ENCODE measurements at regions not wholly inside any gene's neighbourhood (a gene's known extent, or its start where the extent isn't known, plus 50 kb on each side); places are given as distances from the start of the nearest gene placed in this dataset.
"Not testable (repeated sequence)": the region's sequence is repeated elsewhere in the genome, so short reads cannot be mapped to it uniquely, and the experiment has no call there.

DNA sequence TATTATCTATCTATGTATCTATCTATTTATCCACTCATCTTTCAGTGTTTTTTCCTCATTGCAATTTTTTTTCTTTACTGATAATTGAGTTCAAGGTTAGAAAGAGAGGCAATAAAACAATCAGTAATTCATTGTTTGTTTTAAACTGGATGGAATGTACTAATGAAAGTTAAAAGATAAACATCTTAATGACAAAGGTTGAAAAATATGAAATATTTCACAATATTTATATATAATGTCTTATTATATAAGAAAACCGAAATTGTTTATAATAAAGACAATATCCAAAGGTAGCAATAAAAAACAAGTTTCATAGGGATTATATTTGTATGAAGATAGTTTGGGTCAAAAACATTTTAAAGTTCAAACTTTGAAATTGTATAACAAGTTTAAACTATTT, 1015.5 kb upstream of the MIR17HG start:
- ATAC-seq = no peak
- intact Hi-C loops (cut with DNase I) = no loop called here
- DNase-seq (ENCODE audit: low spot score) = no peak

DNA sequence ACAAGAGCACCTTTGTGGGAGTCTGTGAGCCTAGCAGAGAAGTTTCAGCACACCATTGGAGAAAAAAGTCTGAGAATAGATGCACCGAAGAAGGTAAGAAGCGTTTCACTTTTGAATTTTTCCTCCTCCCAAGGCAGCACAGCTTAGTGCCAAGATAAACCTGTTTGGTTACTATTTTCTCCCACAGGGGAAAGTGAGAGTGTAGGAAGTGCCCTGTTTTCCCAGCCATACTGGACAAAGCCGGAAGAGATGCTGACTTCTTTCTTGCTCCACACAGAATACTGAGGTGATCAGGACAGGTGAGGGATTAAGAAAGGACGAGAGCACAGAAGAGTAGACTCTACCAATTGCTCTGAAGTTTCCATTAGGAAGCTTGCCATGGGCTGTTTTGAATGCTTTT, 1011.0 kb upstream of the MIR17HG start:
- DNase-seq (ENCODE audit: low spot score) (no peak), ATAC-seq (no peak)
- intact Hi-C loops (cut with DNase I) = no loop called here

DNA sequence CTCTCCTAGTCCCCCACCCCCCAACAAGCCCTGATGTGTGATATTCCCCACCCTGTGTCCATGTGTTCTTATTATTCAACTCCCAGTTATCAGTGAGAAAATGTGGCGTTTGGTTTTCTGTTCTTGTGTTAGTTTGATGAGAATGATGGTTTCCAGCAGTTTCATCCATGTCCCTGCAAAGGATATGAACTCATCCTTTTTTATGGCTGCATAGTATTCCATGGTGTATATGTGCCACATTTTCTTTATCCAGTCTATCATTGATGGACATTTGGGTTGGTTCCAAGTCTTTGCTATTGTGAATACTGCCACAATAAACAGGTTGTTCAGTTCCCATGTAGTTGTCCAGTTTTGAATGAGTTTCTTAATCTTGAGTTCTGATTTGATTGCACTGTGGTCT, 1006.1 kb upstream of the MIR17HG start:
- ATAC-seq; intact Hi-C loops (cut with DNase I); DNase-seq (ENCODE audit: low spot score): not testable (repeated sequence)

DNA sequence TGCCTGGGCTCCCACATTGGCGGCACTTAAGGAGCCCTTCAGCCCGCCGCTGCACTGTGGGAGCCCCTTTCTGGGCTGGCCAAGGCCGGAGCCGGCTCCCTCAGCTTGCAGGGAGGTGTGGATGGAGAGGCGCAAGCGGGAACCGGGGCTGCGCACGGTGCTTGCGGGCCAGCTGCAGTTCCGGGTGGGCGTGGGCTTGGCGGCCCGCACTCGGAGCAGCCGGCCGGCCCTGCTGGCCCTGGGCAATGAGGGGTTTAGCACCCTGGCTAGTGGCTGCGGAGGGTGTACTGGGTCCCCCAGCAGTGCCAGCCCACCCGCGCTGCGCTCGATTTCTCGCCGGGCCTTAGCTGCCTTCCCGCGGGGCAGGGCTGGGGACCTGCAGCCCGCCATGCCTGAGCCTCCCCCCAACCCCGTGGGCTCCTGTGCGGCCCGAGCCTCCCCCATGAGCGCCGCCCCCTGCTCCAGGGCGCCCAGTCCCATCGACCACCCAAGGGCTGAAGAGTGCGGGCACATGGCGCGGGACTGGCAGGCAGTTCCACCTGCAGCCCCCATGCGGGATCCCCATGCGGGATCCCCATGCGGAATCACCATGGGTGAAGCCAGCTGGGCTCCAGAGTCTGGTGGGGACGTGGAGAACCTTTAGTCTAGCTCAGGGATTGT, 998.9 kb upstream of the MIR17HG start:
- not testable (repeated sequence) for ATAC-seq; DNase-seq (ENCODE audit: low spot score)
- intact Hi-C loops (cut with DNase I) = loop anchor here (5.0 kb wide), 1 partner anchor 1261 kb away; no protein-coding TSS in a partner anchor

GRCh38 chr13:90352763-90353162, 994.7 kb upstream of the MIR17HG start:
- intact Hi-C loops (cut with DNase I) = no loop called here
- DNase-seq (ENCODE audit: low spot score) (no peak), ATAC-seq (no peak)

DNA sequence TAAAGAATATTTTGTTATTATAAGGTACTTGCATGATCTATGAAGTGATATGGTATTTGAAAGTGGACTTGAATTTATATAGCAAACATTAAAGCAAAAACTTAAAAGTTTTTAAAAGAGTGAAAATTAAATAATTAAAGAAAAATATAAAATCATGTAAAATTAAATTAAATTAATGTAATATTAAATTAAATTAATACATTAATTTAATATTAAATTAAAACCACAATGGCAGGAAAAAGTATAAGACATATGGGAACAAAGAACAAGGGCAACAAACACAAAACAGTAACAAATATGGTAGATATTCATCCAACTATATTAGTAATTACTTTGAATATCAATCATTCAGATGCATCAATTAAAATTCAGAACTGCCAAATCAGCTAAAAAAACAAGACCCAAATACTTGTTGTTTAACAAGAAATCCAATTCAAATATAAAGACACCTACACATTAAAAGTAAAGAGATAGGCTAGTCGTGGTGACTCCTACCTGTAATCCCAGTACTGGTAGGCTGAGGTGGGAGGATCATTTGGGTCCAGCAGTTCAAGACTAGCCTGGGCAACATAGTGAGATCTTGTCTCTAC, 992.2 kb upstream of the MIR17HG start:
- DNase-seq (ENCODE audit: low spot score) (no peak), ATAC-seq (no peak)
- intact Hi-C loops (cut with DNase I) = no loop called here

DNA sequence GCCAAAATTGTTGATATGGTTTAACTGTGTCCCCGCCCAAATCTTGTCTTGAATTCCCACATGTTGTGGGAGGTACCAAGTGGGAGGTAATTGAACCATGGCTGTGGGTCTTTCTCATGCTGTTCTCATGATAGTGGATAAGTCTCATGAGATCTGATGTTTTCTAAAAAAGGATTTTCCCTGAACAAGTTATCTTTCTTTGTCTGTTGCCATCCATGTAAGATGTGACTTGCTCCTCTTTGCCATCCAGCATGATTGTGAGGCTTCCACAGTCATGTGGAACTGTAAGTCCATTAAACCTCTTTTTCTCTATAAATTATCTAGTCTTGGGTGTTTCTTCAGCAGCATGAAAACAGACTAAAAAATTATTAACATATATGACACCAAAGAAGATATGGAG, 986.7 kb upstream of the MIR17HG start:
- DNase-seq (ENCODE audit: low spot score) = no peak
- intact Hi-C loops (cut with DNase I) = loop anchor here (5.0 kb wide), 1 partner anchor 1873 kb away; no protein-coding TSS in a partner anchor

GRCh38 chr13:90362707-90363106, 984.8 kb upstream of the MIR17HG start:
- intact Hi-C loops (cut with DNase I) = loop anchor here (5.0 kb wide), 1 partner anchor 1875 kb away; no protein-coding TSS in a partner anchor
- DNase-seq (ENCODE audit: low spot score) (no peak), ATAC-seq (no peak)

More for the DNA sequence above, 986.7 kb upstream of the MIR17HG start:
- no peak for ATAC-seq

DNA sequence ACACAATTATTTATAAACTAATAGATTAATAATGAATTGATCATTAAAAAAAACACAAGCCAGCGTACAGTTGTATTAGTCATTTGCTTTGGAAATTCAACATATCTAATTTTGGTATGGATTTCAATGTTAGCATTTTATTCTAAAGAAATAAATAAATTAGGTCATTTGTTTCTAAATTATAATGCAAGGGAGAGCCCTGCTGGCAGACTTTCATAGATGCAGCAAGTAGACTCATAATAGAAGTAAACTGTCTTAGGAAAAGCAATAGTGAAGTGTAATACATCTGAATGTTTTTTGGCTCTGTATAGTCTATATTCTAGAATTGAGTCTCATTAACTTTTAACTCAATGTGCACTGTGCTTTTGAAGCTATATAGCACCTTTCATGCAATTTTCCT, 982.4 kb upstream of the MIR17HG start:
- intact Hi-C loops (cut with DNase I) = no loop called here
- DNase-seq (ENCODE audit: low spot score) = no peak
- no peak for ATAC-seq

- intact Hi-C loops (cut with DNase I) = no loop called here
- no peak for ATAC-seq
- no peak for DNase-seq (ENCODE audit: low spot score)
These were observed 973.3 kb upstream of the MIR17HG start for GRCh38 chr13:90374168-90374567.

DNA sequence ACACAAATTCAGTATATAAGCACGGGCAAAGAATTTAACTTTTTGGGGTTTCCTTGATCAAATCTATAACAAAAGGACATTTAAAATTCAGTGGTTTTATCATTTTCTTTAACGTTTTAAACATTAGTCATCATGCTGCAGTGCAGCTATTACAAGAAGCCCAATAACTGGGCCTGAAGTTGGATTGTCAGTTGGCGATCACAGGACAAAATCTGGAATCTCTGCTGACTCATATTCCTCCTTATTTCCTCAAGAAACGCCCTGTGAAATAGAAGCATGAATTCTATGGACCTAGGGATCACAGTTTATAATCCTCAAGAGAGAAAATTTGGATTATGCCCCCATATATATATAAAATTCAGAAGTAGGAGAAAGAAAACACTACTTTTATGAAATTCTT, 971.6 kb upstream of the MIR17HG start:
- DNase-seq (ENCODE audit: low spot score) (no peak), ATAC-seq (no peak)
- intact Hi-C loops (cut with DNase I) = no loop called here

GRCh38 chr13:90382425-90382824, 965.1 kb upstream of the MIR17HG start:
- ATAC-seq (no peak), DNase-seq (ENCODE audit: low spot score) (no peak)
- intact Hi-C loops (cut with DNase I) = no loop called here

DNA sequence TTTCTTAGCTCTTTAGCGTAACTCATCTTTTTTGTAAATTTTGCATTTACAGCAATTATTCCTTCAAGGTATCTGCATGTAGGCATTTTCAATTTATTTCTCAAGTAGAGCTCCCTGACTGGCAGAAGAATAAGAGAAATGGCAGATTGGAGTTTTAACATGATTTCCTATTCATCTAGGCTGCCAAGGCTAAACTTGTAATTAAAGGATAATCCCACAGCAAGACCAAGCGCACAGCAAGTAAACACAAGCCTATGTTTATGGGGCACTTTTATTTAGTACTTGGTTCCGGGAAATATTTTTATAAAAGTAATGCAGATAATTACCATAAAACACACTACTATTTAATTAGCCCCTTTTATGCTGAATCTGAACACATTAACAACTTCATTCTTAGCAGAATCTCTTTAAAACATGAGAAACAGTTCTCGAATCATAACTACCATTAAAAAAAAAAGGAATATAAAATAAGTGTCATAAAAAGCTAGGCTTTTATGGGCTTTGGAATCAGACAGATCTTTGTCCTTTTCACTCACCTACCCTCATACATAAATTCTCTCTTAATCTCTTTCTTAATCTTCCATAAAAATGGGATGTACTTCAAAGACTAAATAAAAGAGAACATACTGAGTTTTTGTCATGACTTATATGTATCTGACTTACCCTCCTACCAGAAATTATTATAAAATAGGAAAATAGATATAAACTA, 961.6 kb upstream of the MIR17HG start:
- intact Hi-C loops (cut with DNase I) = no loop called here
- ATAC-seq (no peak), DNase-seq (ENCODE audit: low spot score) (no peak)

GRCh38 chr13:90388887-90389452, 958.5 kb upstream of the MIR17HG start:
- no peak for ATAC-seq
- intact Hi-C loops (cut with DNase I) = no loop called here

DNA sequence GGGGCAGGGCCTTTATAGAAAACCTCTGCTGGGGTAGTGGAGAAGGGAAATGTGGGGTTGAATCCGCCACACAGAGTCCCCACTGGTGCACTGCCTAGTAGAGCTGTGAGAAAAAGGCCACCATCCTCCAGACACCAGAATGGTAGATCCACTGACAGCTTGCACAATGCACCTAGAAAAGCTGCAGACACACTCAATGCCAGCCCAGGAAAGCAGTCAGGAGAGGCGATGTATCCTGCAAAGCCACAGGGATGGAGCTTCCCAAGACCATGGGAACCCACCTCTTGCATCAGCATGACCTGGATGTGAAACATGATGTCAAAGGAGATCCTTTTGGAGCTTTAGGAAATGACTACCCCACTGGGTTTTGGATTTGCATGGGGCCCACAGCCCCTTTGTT, 958.0 kb upstream of the MIR17HG start:
- intact Hi-C loops (cut with DNase I) = no loop called here
- DNase-seq (ENCODE audit: low spot score) = no peak
- ATAC-seq = no peak

More at GRCh38 chr13:90388887-90389452, 958.5 kb upstream of the MIR17HG start:
- no peak for DNase-seq (ENCODE audit: low spot score)

DNA sequence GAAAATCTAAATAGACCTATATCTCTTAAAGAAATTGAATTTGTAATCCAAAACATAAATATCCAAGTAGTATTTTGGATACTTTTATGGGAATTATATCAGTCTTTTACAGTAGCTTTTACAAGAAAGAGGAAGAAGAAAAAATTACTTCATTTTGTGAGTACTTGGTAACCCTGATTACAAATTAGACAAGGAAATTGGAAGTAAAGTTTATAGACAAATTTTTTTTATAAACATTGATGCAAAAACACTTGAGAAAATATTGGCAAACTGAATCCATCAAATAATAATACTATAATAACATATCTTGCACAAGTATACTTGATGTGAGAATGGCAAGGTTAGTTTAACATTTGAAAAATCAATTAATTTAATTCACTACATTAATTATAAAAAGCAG, 954.1 kb upstream of the MIR17HG start:
- DNase-seq (ENCODE audit: low spot score) = no peak
- intact Hi-C loops (cut with DNase I) = no loop called here
- ATAC-seq = no peak

DNA sequence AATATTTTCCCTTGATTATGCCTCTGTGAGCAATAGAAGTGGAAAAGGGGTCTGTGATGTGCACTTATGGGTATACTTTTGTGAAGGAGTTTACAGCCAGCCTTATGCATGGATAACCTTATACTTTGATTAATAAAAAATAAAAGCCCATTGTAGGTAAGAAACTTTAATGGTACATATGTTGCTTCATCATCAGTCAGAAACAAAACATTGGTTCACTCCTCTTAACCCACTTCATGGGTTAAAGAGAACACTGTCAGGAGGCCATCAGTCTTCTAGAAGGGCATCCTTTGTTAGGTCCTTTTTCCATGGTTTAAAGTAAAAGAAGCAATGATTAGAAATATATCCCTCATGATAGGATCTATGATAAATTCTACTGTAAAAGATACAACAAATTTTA, 952.1 kb upstream of the MIR17HG start:
- intact Hi-C loops (cut with DNase I) = no loop called here
- DNase-seq (ENCODE audit: low spot score) (no peak), ATAC-seq (no peak)

DNA sequence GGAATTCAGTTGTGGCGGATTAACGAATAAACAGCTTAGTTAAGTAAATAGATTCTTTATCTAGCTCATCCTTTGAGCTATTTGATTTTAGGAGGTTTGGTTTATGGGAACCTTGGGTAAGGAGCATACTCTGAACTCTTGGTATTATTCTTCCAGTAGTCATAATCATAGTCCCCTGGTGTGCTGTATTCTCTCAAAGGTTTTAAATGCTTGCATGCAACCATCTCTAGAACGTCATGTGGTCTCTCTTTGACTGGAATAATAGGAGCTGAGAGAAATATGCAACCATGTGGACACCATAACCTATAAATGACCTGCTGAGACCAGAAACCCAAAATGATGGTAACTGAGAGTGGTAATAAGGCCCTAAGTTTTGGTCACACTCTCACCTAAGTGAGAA, 951.6 kb upstream of the MIR17HG start:
- DNase-seq (ENCODE audit: low spot score) = no peak
- intact Hi-C loops (cut with DNase I) = no loop called here
- no peak for ATAC-seq

DNA sequence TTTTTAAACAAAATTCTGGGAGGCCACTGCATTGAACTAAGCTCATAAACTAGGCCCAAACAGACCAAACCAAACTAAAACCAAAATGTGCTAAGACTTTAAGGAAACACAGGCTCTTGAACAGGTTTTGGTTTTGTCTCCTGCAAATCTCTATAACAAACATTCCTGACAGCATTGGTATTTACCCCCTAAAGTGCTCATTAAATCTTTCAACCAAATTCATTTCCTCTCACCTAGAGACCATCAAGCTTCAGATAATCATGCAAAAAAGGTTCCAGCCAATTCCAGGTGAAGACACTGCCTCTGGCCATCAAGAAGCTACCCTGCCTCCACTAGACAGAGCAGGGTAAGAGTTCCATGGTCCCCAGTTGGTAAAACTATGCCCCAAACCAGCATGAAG, 951.2 kb upstream of the MIR17HG start:
- no peak for ATAC-seq

DNA sequence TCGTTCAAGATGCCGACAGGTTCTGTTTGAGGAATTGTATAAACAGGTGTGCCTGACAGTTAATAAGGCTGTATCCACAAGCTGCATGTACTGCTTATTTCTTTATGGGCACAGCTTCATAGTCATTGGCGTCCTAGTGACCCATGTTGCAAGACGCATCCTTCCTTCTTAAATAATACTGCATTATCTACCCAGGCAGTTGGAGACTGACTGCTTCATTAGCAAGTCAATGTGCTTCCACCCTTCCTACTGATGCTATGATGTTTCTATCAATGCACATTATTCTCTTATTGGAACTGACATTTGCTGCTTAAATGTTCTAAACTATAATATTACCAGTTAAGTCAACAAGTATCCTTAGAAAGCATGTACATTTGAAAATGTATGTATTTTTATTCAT, 950.0 kb upstream of the MIR17HG start:
- intact Hi-C loops (cut with DNase I) = no loop called here
- DNase-seq (ENCODE audit: low spot score) (no peak), ATAC-seq (no peak)

More for the DNA sequence above, 951.2 kb upstream of the MIR17HG start:
- no peak for DNase-seq (ENCODE audit: low spot score)
- intact Hi-C loops (cut with DNase I) = no loop called here

Measured in sciatic nerve (tissue), 2 donors.